ENCODE measurements at regions not wholly inside any gene's neighbourhood (a gene's known extent, or its start where the extent isn't known, plus 50 kb on each side); places are given as distances from the start of the nearest gene placed in this dataset.
A peak's percentile ranks its signal among the peaks of the same experiment; 100 is the strongest.

- no peaks in the 10 kb centered on the region for H3K36me3 ChIP-seq
- H3K9me3 ChIP-seq: no peaks in the 10 kb centered on the region
- TF ChIP-seq, protein P1, sequence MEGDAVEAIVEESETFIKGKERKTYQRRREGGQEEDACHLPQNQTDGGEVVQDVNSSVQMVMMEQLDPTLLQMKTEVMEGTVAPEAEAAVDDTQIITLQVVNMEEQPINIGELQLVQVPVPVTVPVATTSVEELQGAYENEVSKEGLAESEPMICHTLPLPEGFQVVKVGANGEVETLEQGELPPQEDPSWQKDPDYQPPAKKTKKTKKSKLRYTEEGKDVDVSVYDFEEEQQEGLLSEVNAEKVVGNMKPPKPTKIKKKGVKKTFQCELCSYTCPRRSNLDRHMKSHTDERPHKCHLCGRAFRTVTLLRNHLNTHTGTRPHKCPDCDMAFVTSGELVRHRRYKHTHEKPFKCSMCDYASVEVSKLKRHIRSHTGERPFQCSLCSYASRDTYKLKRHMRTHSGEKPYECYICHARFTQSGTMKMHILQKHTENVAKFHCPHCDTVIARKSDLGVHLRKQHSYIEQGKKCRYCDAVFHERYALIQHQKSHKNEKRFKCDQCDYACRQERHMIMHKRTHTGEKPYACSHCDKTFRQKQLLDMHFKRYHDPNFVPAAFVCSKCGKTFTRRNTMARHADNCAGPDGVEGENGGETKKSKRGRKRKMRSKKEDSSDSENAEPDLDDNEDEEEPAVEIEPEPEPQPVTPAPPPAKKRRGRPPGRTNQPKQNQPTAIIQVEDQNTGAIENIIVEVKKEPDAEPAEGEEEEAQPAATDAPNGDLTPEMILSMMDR (IDR thresholded peaks at IDR 0.05): no peak
- TF ChIP-seq POLR2AphosphoS5 (IDR thresholded peaks at IDR 0.05) (no peak), POLR2A (IDR thresholded peaks at IDR 0.05) (no peak)
- H3K4me1 ChIP-seq: no peaks in the 10 kb centered on the region
- H3K27ac ChIP-seq: no peak overlapping the region
- no peak overlapping the region for H3K4me3 ChIP-seq
- no peaks in the 10 kb centered on the region for H3K27me3 ChIP-seq
- DNase-seq (ENCODE audit: low spot score in 2 of 2): no peak
- intact Hi-C loops (cut with DNase I; ENCODE audit: low total_unique reads): no loop called here
Observed at GRCh38 chr18:57961876-57962505, 82.0 kb upstream of the NEDD4L start.

GRCh38 chr18:57961411-57961810, 82.6 kb upstream of the NEDD4L start:
- no peaks in the 10 kb centered on the region for H3K4me1 ChIP-seq
- H3K9me3 ChIP-seq: no peaks in the 10 kb centered on the region
- intact Hi-C loops (cut with DNase I; ENCODE audit: low total_unique reads): no loop called here
- DNase-seq (ENCODE audit: low spot score in 2 of 2): no peak
- no peaks in the 10 kb centered on the region for H3K36me3 ChIP-seq
- no peaks in the 10 kb centered on the region for H3K27me3 ChIP-seq
- H3K4me3 ChIP-seq: no peak overlapping the region
- H3K27ac ChIP-seq: no peak overlapping the region
- TF ChIP-seq POLR2AphosphoS5 (IDR thresholded peaks at IDR 0.05) (no peak), POLR2A (IDR thresholded peaks at IDR 0.05) (no peak)
- TF ChIP-seq, protein P1 (IDR thresholded peaks at IDR 0.05): no peak

- Histone ChIP-seq H3K9me3 (no peaks in the 10 kb centered on the region), H3K36me3 (no peaks in the 10 kb centered on the region), H3K27me3 (no peaks in the 10 kb centered on the region), H3K4me3 (no peak overlapping the region), H3K27ac (no peak overlapping the region), H3K4me1 (no peaks in the 10 kb centered on the region)
- DNase-seq (ENCODE audit: low spot score in 2 of 2): peak in 1 of 2 donors; percentile 33
- no peak for TF ChIP-seq POLR2AphosphoS5 (IDR thresholded peaks at IDR 0.05)
- TF ChIP-seq, protein P1 (IDR thresholded peaks at IDR 0.05): peak in 1 of 3 donors; percentile 20
- TF ChIP-seq POLR2A (IDR thresholded peaks at IDR 0.05): no peak
- intact Hi-C loops (cut with DNase I; ENCODE audit: low total_unique reads): loop anchor here (2.0 kb wide), 1 partner anchor 40 kb away; no protein-coding TSS in a partner anchor
Observed at GRCh38 chr18:57959278-57959677, 84.7 kb upstream of the NEDD4L start.

GRCh38 chr18:57957210-57957609, 86.8 kb upstream of the NEDD4L start:
- no peak overlapping the region for H3K4me3 ChIP-seq
- intact Hi-C loops (cut with DNase I; ENCODE audit: low total_unique reads): no loop called here
- no peak for DNase-seq (ENCODE audit: low spot score in 2 of 2)
- H3K36me3 ChIP-seq: no peaks in the 10 kb centered on the region
- no peaks in the 10 kb centered on the region for H3K27me3 ChIP-seq
- H3K27ac ChIP-seq: no peak overlapping the region
- TF ChIP-seq POLR2A (IDR thresholded peaks at IDR 0.05) (no peak), POLR2AphosphoS5 (IDR thresholded peaks at IDR 0.05) (no peak)
- TF ChIP-seq, protein P1 (IDR thresholded peaks at IDR 0.05): no peak
- no peaks in the 10 kb centered on the region for H3K9me3 ChIP-seq
- no peaks in the 10 kb centered on the region for H3K4me1 ChIP-seq

GRCh38 chr18:57956491-57956890, 87.5 kb upstream of the NEDD4L start:
- Histone ChIP-seq H3K4me3 (no peak overlapping the region), H3K9me3 (no peaks in the 10 kb centered on the region), H3K27ac (no peak overlapping the region), H3K27me3 (no peaks in the 10 kb centered on the region), H3K36me3 (no peaks in the 10 kb centered on the region), H3K4me1 (no peaks in the 10 kb centered on the region)
- DNase-seq (ENCODE audit: low spot score in 2 of 2): no peak
- intact Hi-C loops (cut with DNase I; ENCODE audit: low total_unique reads): no loop called here
- TF ChIP-seq, protein P1 (IDR thresholded peaks at IDR 0.05): no peak
- TF ChIP-seq POLR2A (IDR thresholded peaks at IDR 0.05) (no peak), POLR2AphosphoS5 (IDR thresholded peaks at IDR 0.05) (no peak)

Measured in breast epithelium (tissue), 4 donors.